ENCODE measurements at regions not wholly inside any gene's neighbourhood (a gene's known extent, or its start where the extent isn't known, plus 50 kb on each side); places are given as distances from the start of the nearest gene placed in this dataset.

DNA sequence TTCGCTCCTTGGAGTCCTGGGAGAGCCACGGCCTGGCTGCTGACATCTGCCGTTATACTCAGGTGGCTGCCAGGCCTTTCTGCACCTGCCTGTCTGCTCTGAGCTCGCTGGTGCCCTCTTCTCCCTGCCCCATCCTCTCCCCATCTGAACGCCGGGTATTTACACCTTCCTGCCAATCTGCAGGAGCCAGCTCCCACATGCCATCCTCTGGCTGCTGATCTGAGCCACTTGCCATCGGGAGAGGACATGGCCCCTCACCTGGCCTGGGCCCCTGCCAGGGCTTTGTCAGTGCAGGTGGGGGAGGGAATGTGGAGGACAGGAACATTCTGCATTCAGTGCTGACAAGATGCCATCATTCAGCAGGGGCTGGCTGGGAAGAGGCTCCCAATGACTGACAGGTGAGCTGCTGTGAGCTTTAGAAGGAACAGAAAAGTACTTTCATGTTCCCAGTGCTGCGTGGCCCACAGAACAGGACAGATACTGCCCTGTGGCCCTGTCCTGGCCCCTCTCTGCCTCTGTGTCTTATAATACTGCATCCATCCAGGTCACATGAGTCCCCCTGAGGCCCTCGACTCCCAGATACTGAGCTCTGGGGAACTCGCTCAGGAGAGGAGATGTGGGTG lies 96.3 kb upstream of the ZNF469 start:
- Histone ChIP-seq H3K9ac (replicated peaks; ENCODE audit: extremely low read depth, insufficient read depth, low read length) (no peak overlapping the region), H3K4me3 (replicated peaks in 1 of 3; ENCODE audit: insufficient read depth in 1 of 3, low read depth in 1 of 3, low read length in 3 of 3) (no peak overlapping the region), H3K27ac (ENCODE audit: insufficient read depth, low read depth, low read length) (no peak overlapping the region), H3K9me3 (replicated peaks; ENCODE audit: control insufficient read depth, insufficient read depth, low read length) (peaks cover 3% of the 10 kb centered on the region), H3K9me1 (replicated peaks; ENCODE audit: control insufficient read depth, extremely low read depth, insufficient read depth, low read length) (no peaks in the 10 kb centered on the region), H2AFZ (ENCODE audit: low read depth, low read length) (no peak overlapping the region), H4K20me1 (replicated peaks; ENCODE audit: control insufficient read depth, extremely low read depth, insufficient read depth, low read length) (no peaks in the 10 kb centered on the region), H3K36me3 (ENCODE audit: control insufficient read depth in 2 of 2, extremely low read depth in 1 of 2, insufficient read depth in 2 of 2, low read length in 2 of 2) (no peaks in the 10 kb centered on the region), H3K4me1 (ENCODE audit: control insufficient read depth, extremely low read depth, insufficient read depth, low read length) (no peaks in the 10 kb centered on the region), H3K4me2 (ENCODE audit: insufficient read depth, low read length) (no peak overlapping the region), H3K27me3 (ENCODE audit: control insufficient read depth in 2 of 2, insufficient read depth in 2 of 2, low read length in 2 of 2) (peaks cover 0 to 2% of the 10 kb centered on the region in 2 experiments), H3K79me2 (ENCODE audit: control insufficient read depth, insufficient read depth, low read length) (no peaks in the 10 kb centered on the region)
- TF ChIP-seq JUN (IDR thresholded peaks at IDR 0.05; ENCODE audit: borderline replicate concordance, insufficient read depth, insufficient read length, low read depth) (no peak), POLR2A (IDR thresholded peaks at IDR 0.05; ENCODE audit: low read depth, low read length) (no peak), EZH2 (IDR thresholded peaks at IDR 0.05; ENCODE audit: borderline replicate concordance, low read depth, low read length, severe bottlenecking) (no peak), POLR2AphosphoS5 (IDR thresholded peaks at IDR 0.05; ENCODE audit: insufficient read depth, low read depth, low read length) (no peak), MYC (IDR thresholded peaks at IDR 0.05; ENCODE audit: low read depth, low read length) (no peak), FOS (IDR thresholded peaks at IDR 0.05; ENCODE audit: borderline replicate concordance, insufficient read depth, low read length) (no peak), GATA2 (IDR thresholded peaks at IDR 0.05; ENCODE audit: insufficient read depth, insufficient read length, low read depth, low read length) (no peak)
- TF ChIP-seq, protein P1, sequence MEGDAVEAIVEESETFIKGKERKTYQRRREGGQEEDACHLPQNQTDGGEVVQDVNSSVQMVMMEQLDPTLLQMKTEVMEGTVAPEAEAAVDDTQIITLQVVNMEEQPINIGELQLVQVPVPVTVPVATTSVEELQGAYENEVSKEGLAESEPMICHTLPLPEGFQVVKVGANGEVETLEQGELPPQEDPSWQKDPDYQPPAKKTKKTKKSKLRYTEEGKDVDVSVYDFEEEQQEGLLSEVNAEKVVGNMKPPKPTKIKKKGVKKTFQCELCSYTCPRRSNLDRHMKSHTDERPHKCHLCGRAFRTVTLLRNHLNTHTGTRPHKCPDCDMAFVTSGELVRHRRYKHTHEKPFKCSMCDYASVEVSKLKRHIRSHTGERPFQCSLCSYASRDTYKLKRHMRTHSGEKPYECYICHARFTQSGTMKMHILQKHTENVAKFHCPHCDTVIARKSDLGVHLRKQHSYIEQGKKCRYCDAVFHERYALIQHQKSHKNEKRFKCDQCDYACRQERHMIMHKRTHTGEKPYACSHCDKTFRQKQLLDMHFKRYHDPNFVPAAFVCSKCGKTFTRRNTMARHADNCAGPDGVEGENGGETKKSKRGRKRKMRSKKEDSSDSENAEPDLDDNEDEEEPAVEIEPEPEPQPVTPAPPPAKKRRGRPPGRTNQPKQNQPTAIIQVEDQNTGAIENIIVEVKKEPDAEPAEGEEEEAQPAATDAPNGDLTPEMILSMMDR (IDR thresholded peaks at IDR 0.05; ENCODE audit: extremely low read depth in 1 of 2, insufficient read depth in 1 of 2, low read depth in 1 of 2, low read length in 2 of 2) = no peak
- TF ChIP-seq, protein P2, sequence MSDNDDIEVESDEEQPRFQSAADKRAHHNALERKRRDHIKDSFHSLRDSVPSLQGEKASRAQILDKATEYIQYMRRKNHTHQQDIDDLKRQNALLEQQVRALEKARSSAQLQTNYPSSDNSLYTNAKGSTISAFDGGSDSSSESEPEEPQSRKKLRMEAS (IDR thresholded peaks at IDR 0.05; ENCODE audit: insufficient read depth, insufficient read length) = no peak
- intact Hi-C loops (cut with micrococcal nuclease) (no loop called here), dilution Hi-C loops (cut with MboI; ENCODE audit: extremely low pct_ligation_motif_present, low sequenced_read_pairs) (no loop called here)
- no TSS peak for BruUV-seq (replicated peaks)
- CTCF ChIA-PET = interaction anchor here (1.1 to 1.3 kb wide), 2 partner anchors 13 to 151 kb away, joined by 4 read pairs; no protein-coding TSS in a partner anchor
- DNase-seq (ENCODE audit: low read depth, low spot score) (no peak), FAIRE-seq (no peak)
- POLR2A ChIA-PET = no interaction called here
